ENCODE measurements at regions not wholly inside any gene's neighbourhood (a gene's known extent, or its start where the extent isn't known, plus 50 kb on each side); places are given as distances from the start of the nearest gene placed in this dataset.
"Not testable (repeated sequence)": the region's sequence is repeated elsewhere in the genome, so short reads cannot be mapped to it uniquely, and the experiment has no call there.

GRCh38 chr6:84596488-84596887 lies 167.9 kb downstream of the TBX18 start:
- no peak for DNase-seq (ENCODE audit: low spot score)
- TF ChIP-seq, protein P1, sequence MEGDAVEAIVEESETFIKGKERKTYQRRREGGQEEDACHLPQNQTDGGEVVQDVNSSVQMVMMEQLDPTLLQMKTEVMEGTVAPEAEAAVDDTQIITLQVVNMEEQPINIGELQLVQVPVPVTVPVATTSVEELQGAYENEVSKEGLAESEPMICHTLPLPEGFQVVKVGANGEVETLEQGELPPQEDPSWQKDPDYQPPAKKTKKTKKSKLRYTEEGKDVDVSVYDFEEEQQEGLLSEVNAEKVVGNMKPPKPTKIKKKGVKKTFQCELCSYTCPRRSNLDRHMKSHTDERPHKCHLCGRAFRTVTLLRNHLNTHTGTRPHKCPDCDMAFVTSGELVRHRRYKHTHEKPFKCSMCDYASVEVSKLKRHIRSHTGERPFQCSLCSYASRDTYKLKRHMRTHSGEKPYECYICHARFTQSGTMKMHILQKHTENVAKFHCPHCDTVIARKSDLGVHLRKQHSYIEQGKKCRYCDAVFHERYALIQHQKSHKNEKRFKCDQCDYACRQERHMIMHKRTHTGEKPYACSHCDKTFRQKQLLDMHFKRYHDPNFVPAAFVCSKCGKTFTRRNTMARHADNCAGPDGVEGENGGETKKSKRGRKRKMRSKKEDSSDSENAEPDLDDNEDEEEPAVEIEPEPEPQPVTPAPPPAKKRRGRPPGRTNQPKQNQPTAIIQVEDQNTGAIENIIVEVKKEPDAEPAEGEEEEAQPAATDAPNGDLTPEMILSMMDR (IDR thresholded peaks at IDR 0.05) = no peak
- Histone ChIP-seq H3K27ac (no peak overlapping the region), H3K4me3 (no peak overlapping the region)

DNA sequence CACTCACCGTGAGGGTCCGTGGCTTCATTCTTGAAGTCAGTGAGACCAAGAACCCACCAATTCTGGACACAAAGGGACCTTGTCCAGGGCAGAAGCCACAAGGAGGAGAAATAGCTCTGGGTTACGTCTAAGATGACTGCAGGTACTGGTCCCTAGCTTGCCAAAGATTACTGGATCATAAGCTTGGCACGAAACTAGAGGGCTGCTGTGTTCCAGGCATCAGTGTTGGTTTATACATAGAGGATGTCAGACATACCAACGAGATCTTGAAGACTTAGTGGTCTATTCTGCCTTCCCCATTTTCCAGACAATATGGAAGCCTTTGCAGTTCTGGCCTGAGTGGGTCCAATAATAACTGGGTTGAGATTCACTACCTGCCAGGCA lies 175.7 kb downstream of the TBX18 start:
- Histone ChIP-seq H3K27ac (no peak overlapping the region), H3K4me3 (no peak overlapping the region)
- TF ChIP-seq, protein P1 (IDR thresholded peaks at IDR 0.05) = no peak
- no peak for DNase-seq (ENCODE audit: low spot score)

DNA sequence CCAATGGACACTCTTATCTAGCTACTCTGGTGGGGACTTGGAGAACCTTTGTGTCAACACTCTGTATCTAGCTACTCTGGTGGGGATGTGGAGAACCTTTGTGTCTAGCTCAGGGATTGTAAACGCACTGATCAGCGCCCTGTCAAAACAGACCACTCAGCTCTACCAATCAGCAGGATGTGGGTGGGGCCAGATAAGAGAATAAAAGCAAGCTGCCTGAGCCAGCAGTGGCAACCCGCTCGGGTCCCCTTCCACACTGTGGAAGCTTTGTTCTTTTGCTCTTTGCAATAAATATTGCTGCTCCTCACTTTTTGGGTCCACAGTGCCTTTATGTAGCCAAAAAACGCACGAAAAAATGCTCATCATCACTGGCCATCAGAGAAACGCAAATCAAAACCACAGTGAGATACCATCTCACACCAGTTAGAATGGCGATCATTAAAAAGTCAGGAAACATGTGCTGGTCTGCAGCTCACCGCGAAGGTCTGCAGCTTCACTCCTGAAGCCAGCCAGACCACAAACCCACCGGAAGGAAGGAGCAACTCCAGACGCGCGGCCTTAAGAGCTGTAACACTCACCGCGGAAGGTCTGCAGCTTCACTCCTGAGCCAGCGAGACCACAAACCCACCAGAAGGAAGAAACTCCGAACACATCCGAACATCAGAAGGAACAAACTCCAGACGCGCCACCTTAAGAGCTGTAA lies 176.3 kb downstream of the TBX18 start:
- DNase-seq (ENCODE audit: low spot score); H3K27ac ChIP-seq; H3K4me3 ChIP-seq: not testable (repeated sequence)

DNA sequence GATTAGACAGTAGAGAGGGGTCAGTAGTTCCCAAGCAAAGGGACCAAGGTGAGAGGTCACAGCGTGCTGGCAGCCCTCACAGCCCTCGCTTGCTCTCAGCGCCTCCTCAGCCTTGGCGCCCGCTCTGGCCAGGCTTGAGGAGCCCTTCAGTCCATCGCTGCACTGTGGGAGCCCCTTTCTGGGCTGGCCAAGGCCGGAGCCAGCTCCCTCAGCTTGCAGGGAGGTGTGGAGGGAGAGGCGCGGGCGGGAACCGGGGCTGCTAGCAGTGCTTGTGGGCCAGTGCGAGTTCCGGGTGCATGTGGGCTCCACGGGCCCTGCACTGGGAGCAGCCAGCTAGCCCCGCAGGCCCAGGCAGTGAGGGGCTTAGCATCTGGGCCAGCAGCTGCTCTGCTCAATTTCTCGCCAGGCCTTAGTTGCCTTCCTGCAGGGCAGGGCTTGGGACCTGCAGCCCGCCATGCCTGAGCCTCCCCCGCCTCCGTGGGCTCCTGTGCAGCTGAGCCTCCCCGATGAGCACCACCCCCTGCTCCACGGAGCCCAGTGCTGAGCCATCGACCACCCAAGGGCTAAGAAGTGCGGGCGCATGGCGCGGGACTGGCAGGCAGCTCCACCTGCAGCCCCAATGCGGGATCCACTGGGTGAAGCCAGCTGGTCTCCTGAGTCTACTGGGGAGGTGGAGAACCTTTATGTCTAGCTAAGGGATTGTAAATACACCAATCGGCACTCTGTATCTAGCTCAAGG lies 177.0 kb downstream of the TBX18 start:
- not testable (repeated sequence) for H3K4me3 ChIP-seq; H3K27ac ChIP-seq; DNase-seq (ENCODE audit: low spot score)

GRCh38 chr6:84583784-84584183 lies 180.6 kb downstream of the TBX18 start:
- Histone ChIP-seq H3K4me3 (no peak overlapping the region), H3K27ac (no peak overlapping the region)
- TF ChIP-seq, protein P1 (IDR thresholded peaks at IDR 0.05) = no peak
- no peak for DNase-seq (ENCODE audit: low spot score)

DNA sequence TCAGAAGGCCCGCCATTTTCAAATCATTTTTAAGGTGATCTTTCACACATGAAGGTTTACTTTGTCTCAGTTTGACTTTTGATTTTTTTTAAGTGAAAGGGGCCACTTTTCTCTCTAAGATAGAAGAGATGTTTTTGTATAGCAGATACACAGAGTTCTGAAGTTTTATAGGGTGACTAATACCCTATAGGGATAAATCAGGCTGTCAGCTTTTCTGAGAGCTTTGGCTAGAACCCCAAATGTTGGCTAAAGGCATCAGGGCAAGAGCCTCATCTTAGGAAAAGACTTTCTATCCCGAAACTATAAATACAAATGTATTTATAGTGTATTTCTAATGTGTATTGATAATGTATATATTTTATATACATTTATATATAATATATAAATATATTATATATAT lies 181.4 kb downstream of the TBX18 start:
- TF ChIP-seq, protein P1 (IDR thresholded peaks at IDR 0.05) = no peak
- H3K4me3 ChIP-seq = no peak overlapping the region
- no peak for DNase-seq (ENCODE audit: low spot score)

DNA sequence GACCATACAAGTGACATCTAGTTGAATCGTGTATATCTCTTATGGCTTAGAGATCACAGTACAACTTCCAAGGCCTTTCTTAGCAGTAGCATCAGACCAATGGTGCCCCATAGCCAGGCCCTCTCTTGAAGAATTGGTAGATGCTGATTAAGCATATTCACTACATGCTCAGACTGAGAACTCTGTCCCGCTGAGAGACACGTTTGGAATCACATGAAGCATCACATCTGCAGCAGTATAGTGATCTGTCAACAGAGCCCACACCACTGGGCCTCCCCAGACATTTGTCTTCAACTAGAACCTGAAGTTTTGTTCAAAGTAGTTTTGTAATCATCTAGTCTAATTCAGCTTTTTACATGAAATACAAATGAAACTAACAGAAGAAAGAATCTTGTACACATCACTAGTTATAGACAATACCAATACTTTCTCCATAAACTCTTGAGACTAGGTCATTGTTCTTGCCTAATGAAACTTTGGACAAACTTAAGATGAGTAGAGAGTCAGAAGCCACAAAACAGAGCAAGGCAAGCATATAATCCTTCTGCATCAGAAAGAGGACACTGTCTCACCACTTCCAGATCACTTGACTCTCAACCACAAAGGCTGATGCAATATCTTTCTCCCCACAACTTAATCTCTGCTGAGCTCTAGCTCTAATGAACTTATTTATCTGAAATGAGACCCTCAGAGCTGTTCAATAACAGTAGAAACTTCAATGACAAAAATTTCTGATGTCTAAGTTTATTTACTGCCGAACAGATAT lies 182.7 kb downstream of the TBX18 start:
- DNase-seq (ENCODE audit: low spot score) = no peak
- TF ChIP-seq, protein P1 (IDR thresholded peaks at IDR 0.05) = no peak
- no peak overlapping the region for H3K4me3 ChIP-seq
- no peak overlapping the region for H3K27ac ChIP-seq

More for the DNA sequence above, 181.4 kb downstream of the TBX18 start:
- no peak overlapping the region for H3K27ac ChIP-seq

Data from coronary artery (tissue), 2 donors.